ENCODE measurements at regions not wholly inside any gene's neighbourhood (a gene's known extent, or its start where the extent isn't known, plus 50 kb on each side); places are given as distances from the start of the nearest gene placed in this dataset.
A peak's percentile ranks its signal among the peaks of the same experiment; 100 is the strongest.

DNA sequence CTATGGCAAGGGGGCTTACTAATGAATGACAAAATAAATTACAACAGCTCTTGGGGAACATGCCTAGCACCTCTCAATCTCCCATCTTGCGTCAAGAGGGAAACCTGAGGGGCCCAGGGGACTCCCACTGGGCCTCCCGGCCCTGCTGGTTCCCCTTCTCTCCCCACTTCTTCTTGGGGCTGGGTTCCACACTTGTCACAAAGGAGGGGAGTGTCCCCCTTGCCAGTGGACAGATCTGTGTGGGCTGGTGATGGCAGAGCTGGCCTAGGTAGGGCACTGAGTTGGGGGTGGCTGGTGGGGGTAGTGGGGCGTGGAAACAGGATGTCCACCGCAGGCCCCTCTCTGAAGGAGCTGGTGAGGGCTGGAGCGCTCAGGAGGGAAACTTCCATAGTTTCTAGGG, 184.0 kb upstream of the HAAO start:
- TF ChIP-seq EZH2phosphoT487 (IDR thresholded peaks at IDR 0.05; ENCODE audit: low read depth, severe bottlenecking, unreplicated experiment) (no peak), EZH2 (IDR thresholded peaks at IDR 0.05; ENCODE audit: borderline replicate concordance) (no peak), CTCF (IDR thresholded peaks at IDR 0.05; ENCODE audit: poor library complexity) (no peak)
- Histone ChIP-seq H3K4me1 (ENCODE audit: insufficient read depth) (peaks cover 65% of the 10 kb centered on the region), H4K20me1 (ENCODE audit: insufficient read depth, poor library complexity, severe bottlenecking) (no peaks in the 10 kb centered on the region), H3K9me2 (replicated peaks; ENCODE audit: insufficient read depth) (no peaks in the 10 kb centered on the region), H3K79me2 (peaks cover 4% of the 10 kb centered on the region), H3K27ac (peak overlapping the region; percentile 96), H3K9me3 (ENCODE audit: low read depth) (no peaks in the 10 kb centered on the region), H3K4me2 (no peak overlapping the region), H3K4me3 (no peak overlapping the region), H2AFZ (no peak overlapping the region), H3K27me3 (no peaks in the 10 kb centered on the region), H3K36me3 (replicated peaks; ENCODE audit: insufficient read depth, low read depth) (no peaks in the 10 kb centered on the region)
- WGBS (ENCODE audit: low lambda C conversion rate, missing lambda C conversion rate), result 81% methylated on average over 5 of the region's 5 CpGs
- DNase-seq (ENCODE audit: low spot score), result no peak

- WGBS (ENCODE audit: low lambda C conversion rate, missing lambda C conversion rate), result 12% methylated on average over 34 of the region's 40 CpGs
- H3K9me3 ChIP-seq (ENCODE audit: low read depth), result no peaks in the 10 kb centered on the region
- no peak overlapping the region for H3K4me3 ChIP-seq
- no peaks in the 10 kb centered on the region for H3K36me3 ChIP-seq (replicated peaks; ENCODE audit: insufficient read depth, low read depth)
- H3K27ac ChIP-seq, result peak overlapping the region; percentile 96
- DNase-seq (ENCODE audit: low spot score), result peak; percentile 87
- H3K4me1 ChIP-seq (ENCODE audit: insufficient read depth), result peaks cover 59% of the 10 kb centered on the region
- H4K20me1 ChIP-seq (ENCODE audit: insufficient read depth, poor library complexity, severe bottlenecking), result no peaks in the 10 kb centered on the region
- peaks cover 4% of the 10 kb centered on the region for H3K79me2 ChIP-seq
- H3K27me3 ChIP-seq, result no peaks in the 10 kb centered on the region
- TF ChIP-seq EZH2 (IDR thresholded peaks at IDR 0.05; ENCODE audit: borderline replicate concordance), result no peak
- TF ChIP-seq CTCF (IDR thresholded peaks at IDR 0.05; ENCODE audit: poor library complexity), result peak; percentile 95
- TF ChIP-seq EZH2phosphoT487 (IDR thresholded peaks at IDR 0.05; ENCODE audit: low read depth, severe bottlenecking, unreplicated experiment), result no peak
- no peaks in the 10 kb centered on the region for H3K9me2 ChIP-seq (replicated peaks; ENCODE audit: insufficient read depth)
- H2AFZ ChIP-seq, result peak overlapping the region; percentile 51
- H3K4me2 ChIP-seq, result peak overlapping the region; percentile 78
Observed at GRCh38 chr2:42974721-42975717, 182.6 kb upstream of the HAAO start.

- Histone ChIP-seq H3K9me3 (ENCODE audit: low read depth) (no peaks in the 10 kb centered on the region), H3K4me3 (no peak overlapping the region), H3K9me2 (replicated peaks; ENCODE audit: insufficient read depth) (no peaks in the 10 kb centered on the region), H3K27ac (peak overlapping the region; percentile 96), H2AFZ (no peak overlapping the region), H4K20me1 (ENCODE audit: insufficient read depth, poor library complexity, severe bottlenecking) (no peaks in the 10 kb centered on the region), H3K36me3 (replicated peaks; ENCODE audit: insufficient read depth, low read depth) (no peaks in the 10 kb centered on the region), H3K4me2 (peak overlapping the region; percentile 78), H3K79me2 (peaks cover 4% of the 10 kb centered on the region), H3K27me3 (no peaks in the 10 kb centered on the region), H3K4me1 (ENCODE audit: insufficient read depth) (peaks cover 55% of the 10 kb centered on the region)
- DNase-seq (ENCODE audit: low spot score), result no peak
- TF ChIP-seq EZH2 (IDR thresholded peaks at IDR 0.05; ENCODE audit: borderline replicate concordance), result no peak
- no peak for TF ChIP-seq CTCF (IDR thresholded peaks at IDR 0.05; ENCODE audit: poor library complexity)
- WGBS (ENCODE audit: low lambda C conversion rate, missing lambda C conversion rate), result 67% methylated on average over 2 of the region's 2 CpGs
Observed at GRCh38 chr2:42974169-42974720, 181.9 kb upstream of the HAAO start.
